ENCODE measurements at regions not wholly inside any gene's neighbourhood (a gene's known extent, or its start where the extent isn't known, plus 50 kb on each side); places are given as distances from the start of the nearest gene placed in this dataset.

DNA sequence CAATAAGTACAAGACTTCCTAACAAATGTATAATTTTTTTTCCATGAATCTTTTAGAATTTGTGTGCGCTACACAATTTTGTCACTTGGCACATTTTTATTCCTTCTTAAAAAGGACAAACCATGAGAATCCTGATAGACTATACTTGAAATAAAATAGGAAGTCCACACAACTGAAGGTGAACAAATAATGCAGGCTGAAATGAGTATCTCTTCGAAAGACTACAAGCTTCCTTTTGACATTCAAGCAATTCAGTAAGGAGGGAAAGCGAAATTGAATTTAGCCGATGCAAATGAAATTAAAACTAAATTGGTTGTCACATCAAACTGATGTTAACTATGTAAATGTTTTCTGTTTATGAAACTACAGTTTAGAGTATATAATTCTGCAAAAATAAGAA is 374.4 kb upstream of the CCNH start:
- Histone ChIP-seq H3K36me3 (ENCODE audit: control insufficient read depth, insufficient read depth, low read length) (no peaks in the 10 kb centered on the region), H2AFZ (ENCODE audit: low read length) (no peak overlapping the region), H4K20me1 (ENCODE audit: control insufficient read depth, extremely low read depth, insufficient read depth, low read length) (no peaks in the 10 kb centered on the region), H3K4me2 (ENCODE audit: extremely low read depth, insufficient read depth, low read length) (no peak overlapping the region), H3K4me1 (ENCODE audit: control insufficient read depth, extremely low read depth, insufficient read depth, low read length) (no peaks in the 10 kb centered on the region), H3K79me2 (ENCODE audit: control insufficient read depth, insufficient read depth, low read length) (no peaks in the 10 kb centered on the region), H3K4me3 (replicated peaks in 1 of 4; ENCODE audit: control extremely low read depth in 1 of 4, insufficient read depth in 1 of 4, low read depth in 3 of 4, low read length in 4 of 4) (no peak overlapping the region), H3K9me3 (ENCODE audit: control insufficient read depth, insufficient read depth, low read depth, low read length) (no peaks in the 10 kb centered on the region), H3K9ac (ENCODE audit: insufficient read depth, low read length) (no peak overlapping the region), H3K27ac (ENCODE audit: insufficient read depth, low read length) (no peak overlapping the region), H3K27me3 (ENCODE audit: control insufficient read depth, insufficient read depth, low read length) (no peaks in the 10 kb centered on the region)
- no peak for DNase-seq (ENCODE audit: low read depth in 2 of 2)
- TF ChIP-seq, protein P1, sequence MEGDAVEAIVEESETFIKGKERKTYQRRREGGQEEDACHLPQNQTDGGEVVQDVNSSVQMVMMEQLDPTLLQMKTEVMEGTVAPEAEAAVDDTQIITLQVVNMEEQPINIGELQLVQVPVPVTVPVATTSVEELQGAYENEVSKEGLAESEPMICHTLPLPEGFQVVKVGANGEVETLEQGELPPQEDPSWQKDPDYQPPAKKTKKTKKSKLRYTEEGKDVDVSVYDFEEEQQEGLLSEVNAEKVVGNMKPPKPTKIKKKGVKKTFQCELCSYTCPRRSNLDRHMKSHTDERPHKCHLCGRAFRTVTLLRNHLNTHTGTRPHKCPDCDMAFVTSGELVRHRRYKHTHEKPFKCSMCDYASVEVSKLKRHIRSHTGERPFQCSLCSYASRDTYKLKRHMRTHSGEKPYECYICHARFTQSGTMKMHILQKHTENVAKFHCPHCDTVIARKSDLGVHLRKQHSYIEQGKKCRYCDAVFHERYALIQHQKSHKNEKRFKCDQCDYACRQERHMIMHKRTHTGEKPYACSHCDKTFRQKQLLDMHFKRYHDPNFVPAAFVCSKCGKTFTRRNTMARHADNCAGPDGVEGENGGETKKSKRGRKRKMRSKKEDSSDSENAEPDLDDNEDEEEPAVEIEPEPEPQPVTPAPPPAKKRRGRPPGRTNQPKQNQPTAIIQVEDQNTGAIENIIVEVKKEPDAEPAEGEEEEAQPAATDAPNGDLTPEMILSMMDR (conservative IDR thresholded peaks at IDR 0.05 in 1 of 2, IDR thresholded peaks at IDR 0.05 in 1 of 2; ENCODE audit: low read depth in 1 of 2, low read length in 2 of 2), result no peak
- TF ChIP-seq EZH2 (IDR thresholded peaks at IDR 0.05; ENCODE audit: low read length, missing control alignments), result no peak

DNA sequence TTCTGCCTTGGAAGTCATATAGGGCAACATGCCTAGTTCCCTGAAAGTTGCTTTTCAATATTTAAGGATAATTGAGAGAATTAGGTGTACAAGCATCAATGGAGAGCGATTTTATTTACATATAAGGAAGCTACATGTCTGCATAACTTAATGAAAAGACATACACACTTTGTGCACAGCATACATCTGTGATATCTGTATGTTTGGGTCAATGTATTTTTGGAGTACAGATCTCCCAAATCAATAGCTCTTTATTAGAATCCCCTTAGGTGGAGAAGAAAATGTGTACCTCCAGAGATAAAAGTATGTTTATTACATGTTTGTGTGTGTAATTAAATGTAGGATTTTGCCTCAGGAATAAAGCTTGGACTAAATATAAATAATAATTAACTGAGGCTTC is 373.7 kb upstream of the CCNH start:
- Histone ChIP-seq H4K20me1 (ENCODE audit: control insufficient read depth, extremely low read depth, insufficient read depth, low read length) (no peaks in the 10 kb centered on the region), H2AFZ (ENCODE audit: low read length) (no peak overlapping the region), H3K36me3 (ENCODE audit: control insufficient read depth, insufficient read depth, low read length) (no peaks in the 10 kb centered on the region), H3K27ac (ENCODE audit: insufficient read depth, low read length) (no peak overlapping the region), H3K27me3 (ENCODE audit: control insufficient read depth, insufficient read depth, low read length) (no peaks in the 10 kb centered on the region), H3K9me3 (ENCODE audit: control insufficient read depth, insufficient read depth, low read depth, low read length) (no peaks in the 10 kb centered on the region), H3K4me2 (ENCODE audit: extremely low read depth, insufficient read depth, low read length) (no peak overlapping the region), H3K9ac (ENCODE audit: insufficient read depth, low read length) (no peak overlapping the region), H3K4me3 (replicated peaks in 1 of 4; ENCODE audit: control extremely low read depth in 1 of 4, insufficient read depth in 1 of 4, low read depth in 3 of 4, low read length in 4 of 4) (no peak overlapping the region), H3K79me2 (ENCODE audit: control insufficient read depth, insufficient read depth, low read length) (no peaks in the 10 kb centered on the region), H3K4me1 (ENCODE audit: control insufficient read depth, extremely low read depth, insufficient read depth, low read length) (no peaks in the 10 kb centered on the region)
- TF ChIP-seq EZH2 (IDR thresholded peaks at IDR 0.05; ENCODE audit: low read length, missing control alignments), result no peak
- TF ChIP-seq, protein P1 (conservative IDR thresholded peaks at IDR 0.05 in 1 of 2, IDR thresholded peaks at IDR 0.05 in 1 of 2; ENCODE audit: low read depth in 1 of 2, low read length in 2 of 2), result no peak
- DNase-seq (ENCODE audit: low read depth in 2 of 2), result no peak

DNA sequence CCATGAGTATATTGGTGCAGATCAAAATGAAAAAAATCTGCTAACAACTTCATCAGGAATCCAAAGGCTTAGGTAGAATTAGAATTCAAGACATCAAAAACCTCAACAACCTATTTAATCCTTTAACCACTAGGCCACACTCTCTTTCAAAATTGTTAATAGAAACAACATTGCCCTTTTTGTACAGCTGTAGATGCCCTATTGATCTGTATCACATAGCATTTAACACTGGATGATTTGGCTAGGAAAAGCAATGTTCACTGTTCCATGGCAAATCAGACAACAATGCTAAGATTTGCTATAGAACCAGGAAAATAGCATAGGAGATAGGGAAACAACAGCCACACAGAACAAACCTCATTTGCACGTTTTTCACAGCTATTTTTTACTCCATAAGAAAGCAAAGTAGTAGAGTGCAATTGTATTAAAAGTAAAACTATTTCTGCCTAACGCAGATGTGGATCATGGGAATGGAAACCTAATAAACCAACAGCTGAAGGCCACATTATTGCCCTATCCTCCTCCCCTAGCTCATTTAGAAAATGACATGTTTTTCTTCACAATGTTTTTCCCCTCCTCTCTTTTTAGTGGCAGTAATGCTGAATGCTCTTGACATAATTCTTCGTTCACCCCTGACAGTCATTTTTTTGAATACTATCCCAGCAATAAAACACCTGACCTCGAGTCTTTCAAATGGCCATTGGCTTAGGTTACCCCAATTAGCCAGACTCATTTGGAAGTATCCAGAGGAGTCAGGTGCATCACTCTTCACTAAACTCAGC is 373.0 kb upstream of the CCNH start:
- Histone ChIP-seq H3K4me3 (replicated peaks in 1 of 4; ENCODE audit: control extremely low read depth in 1 of 4, insufficient read depth in 1 of 4, low read depth in 3 of 4, low read length in 4 of 4) (no peak overlapping the region), H3K36me3 (ENCODE audit: control insufficient read depth, insufficient read depth, low read length) (no peaks in the 10 kb centered on the region), H4K20me1 (ENCODE audit: control insufficient read depth, extremely low read depth, insufficient read depth, low read length) (no peaks in the 10 kb centered on the region), H2AFZ (ENCODE audit: low read length) (no peak overlapping the region), H3K9ac (ENCODE audit: insufficient read depth, low read length) (no peak overlapping the region), H3K27ac (ENCODE audit: insufficient read depth, low read length) (no peak overlapping the region), H3K9me3 (ENCODE audit: control insufficient read depth, insufficient read depth, low read depth, low read length) (no peaks in the 10 kb centered on the region), H3K79me2 (ENCODE audit: control insufficient read depth, insufficient read depth, low read length) (no peaks in the 10 kb centered on the region), H3K27me3 (ENCODE audit: control insufficient read depth, insufficient read depth, low read length) (no peaks in the 10 kb centered on the region), H3K4me2 (ENCODE audit: extremely low read depth, insufficient read depth, low read length) (no peak overlapping the region), H3K4me1 (ENCODE audit: control insufficient read depth, extremely low read depth, insufficient read depth, low read length) (no peaks in the 10 kb centered on the region)
- DNase-seq (ENCODE audit: low read depth in 2 of 2), result no peak
- TF ChIP-seq, protein P1 (conservative IDR thresholded peaks at IDR 0.05 in 1 of 2, IDR thresholded peaks at IDR 0.05 in 1 of 2; ENCODE audit: low read depth in 1 of 2, low read length in 2 of 2), result no peak
- TF ChIP-seq EZH2 (IDR thresholded peaks at IDR 0.05; ENCODE audit: low read length, missing control alignments), result no peak
